ENCODE measurements at regions not wholly inside any gene's neighbourhood (a gene's known extent, or its start where the extent isn't known, plus 50 kb on each side); places are given as distances from the start of the nearest gene placed in this dataset.

DNA sequence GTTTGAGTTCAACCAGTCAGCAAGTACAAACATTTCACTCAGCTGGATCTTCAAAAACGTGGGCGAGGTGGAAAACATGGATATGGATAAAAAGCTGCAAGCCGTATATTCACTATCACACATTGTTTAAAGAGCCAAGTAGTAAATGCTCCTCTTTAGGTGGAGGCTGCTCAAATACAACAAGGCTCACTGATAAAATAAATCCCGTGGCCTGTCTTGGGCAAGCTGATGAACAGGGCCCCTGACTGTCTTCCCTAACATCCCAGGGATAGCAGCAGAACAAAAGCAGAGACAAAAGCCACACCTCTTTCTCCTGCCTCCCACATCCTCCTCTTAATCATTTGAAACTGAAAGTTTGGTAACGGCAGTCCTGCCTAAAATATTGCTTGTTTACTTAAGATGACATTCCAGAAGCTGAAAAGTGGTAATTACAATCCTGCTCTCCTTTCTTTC is 357.7 kb downstream of the TTLL7 start:
- intact Hi-C loops (cut with DNase I): no loop called here
- no peak overlapping the region for H3K4me3 ChIP-seq
- no peaks in the 10 kb centered on the region for H3K27me3 ChIP-seq (ENCODE audit: low read depth)
- no peak for TF ChIP-seq CTCF (IDR thresholded peaks at IDR 0.05)
- H3K27ac ChIP-seq: no peak overlapping the region
- H3K36me3 ChIP-seq: no peaks in the 10 kb centered on the region
- ATAC-seq (no peak), DNase-seq (no peak)
- no peaks in the 10 kb centered on the region for H3K9me3 ChIP-seq
- H3K4me1 ChIP-seq: peaks cover 11% of the 10 kb centered on the region

- H3K9me3 ChIP-seq: no peaks in the 10 kb centered on the region
- no peaks in the 10 kb centered on the region for H3K27me3 ChIP-seq (ENCODE audit: low read depth)
- intact Hi-C loops (cut with DNase I): no loop called here
- DNase-seq (no peak), ATAC-seq (no peak)
- no peak overlapping the region for H3K27ac ChIP-seq
- H3K4me1 ChIP-seq: peaks cover 11% of the 10 kb centered on the region
- no peak for TF ChIP-seq CTCF (IDR thresholded peaks at IDR 0.05)
- no peaks in the 10 kb centered on the region for H3K36me3 ChIP-seq
- H3K4me3 ChIP-seq: no peak overlapping the region
Measured at GRCh38 chr1:83639785-83640184, 359.1 kb downstream of the TTLL7 start.

GRCh38 chr1:83637586-83637985 is 361.3 kb downstream of the TTLL7 start:
- no peak for DNase-seq
- TF ChIP-seq CTCF (IDR thresholded peaks at IDR 0.05): no peak
- ATAC-seq: no peak
- Histone ChIP-seq H3K27me3 (ENCODE audit: low read depth) (no peaks in the 10 kb centered on the region), H3K4me3 (no peak overlapping the region), H3K4me1 (peaks cover 11% of the 10 kb centered on the region), H3K9me3 (no peaks in the 10 kb centered on the region), H3K36me3 (no peaks in the 10 kb centered on the region), H3K27ac (no peak overlapping the region)
- intact Hi-C loops (cut with DNase I): no loop called here

- Histone ChIP-seq H3K4me3 (no peak overlapping the region), H3K27me3 (ENCODE audit: low read depth) (no peaks in the 10 kb centered on the region), H3K4me1 (peaks cover 11% of the 10 kb centered on the region), H3K27ac (no peak overlapping the region), H3K9me3 (no peaks in the 10 kb centered on the region), H3K36me3 (no peaks in the 10 kb centered on the region)
- DNase-seq: no peak
- no peak for TF ChIP-seq CTCF (IDR thresholded peaks at IDR 0.05)
- intact Hi-C loops (cut with DNase I): no loop called here
- no peak for ATAC-seq
Measured at GRCh38 chr1:83637009-83637408, 361.9 kb downstream of the TTLL7 start.

GRCh38 chr1:83632906-83633305 is 366.0 kb downstream of the TTLL7 start:
- Histone ChIP-seq H3K9me3 (no peaks in the 10 kb centered on the region), H3K27ac (no peak overlapping the region), H3K36me3 (no peaks in the 10 kb centered on the region), H3K4me3 (no peak overlapping the region), H3K4me1 (no peaks in the 10 kb centered on the region), H3K27me3 (ENCODE audit: low read depth) (no peaks in the 10 kb centered on the region)
- intact Hi-C loops (cut with DNase I): no loop called here
- ATAC-seq: no peak
- no peak for DNase-seq
- TF ChIP-seq CTCF (IDR thresholded peaks at IDR 0.05): no peak

DNA sequence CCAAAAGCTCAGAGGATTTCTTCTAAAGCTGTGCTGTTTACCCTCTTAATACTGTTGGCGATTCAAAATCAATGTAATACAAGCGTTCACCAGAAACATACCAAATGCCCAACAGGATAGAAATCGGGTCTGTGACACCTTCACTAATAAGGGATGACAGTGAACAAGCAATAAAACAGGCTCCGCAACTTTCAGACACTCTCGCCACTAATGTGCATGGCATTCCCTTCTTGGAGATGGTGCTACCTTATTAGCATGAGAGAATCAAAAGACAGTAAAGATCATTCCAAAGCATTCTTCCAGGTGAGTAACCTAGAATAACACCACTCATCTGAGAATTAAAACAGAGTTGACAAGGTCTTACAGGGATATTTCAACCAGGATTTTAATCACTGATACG is 367.1 kb downstream of the TTLL7 start:
- ATAC-seq (no peak), DNase-seq (no peak)
- no peak overlapping the region for H3K27ac ChIP-seq
- H3K36me3 ChIP-seq: no peaks in the 10 kb centered on the region
- no peaks in the 10 kb centered on the region for H3K27me3 ChIP-seq (ENCODE audit: low read depth)
- TF ChIP-seq CTCF (IDR thresholded peaks at IDR 0.05): no peak
- H3K9me3 ChIP-seq: no peaks in the 10 kb centered on the region
- no peak overlapping the region for H3K4me3 ChIP-seq
- no peaks in the 10 kb centered on the region for H3K4me1 ChIP-seq
- intact Hi-C loops (cut with DNase I): no loop called here
